GM12872 (cell line): ENCODE measurements at regions not wholly inside any gene's neighbourhood (a gene's known extent, or its start where the extent isn't known, plus 50 kb on each side); places are given as distances from the start of the nearest gene placed in this dataset.

Experiments
- CTCF ChIP-seq: IDR thresholded peaks from 3 replicates; pipeline ENCODE4 v1.5.1; 2011; ENCODE audit warnings: low read depth, mild to moderate bottlenecking, low read length, moderate library complexity; ENCODE audit not compliant: insufficient read depth

GRCh38 chr6:103036846-103037245, 1643.3 kb downstream of the GRIK2 start:
- no peak for TF ChIP-seq CTCF

- TF ChIP-seq CTCF: no peak
Measured at GRCh38 chr6:103027271-103027931, 1633.9 kb downstream of the GRIK2 start.

- no peak for TF ChIP-seq CTCF
Measured at GRCh38 chr6:103018426-103018825, 1624.9 kb downstream of the GRIK2 start.

GRCh38 chr6:103017878-103018277, 1624.4 kb downstream of the GRIK2 start:
- TF ChIP-seq CTCF: no peak

GRCh38 chr6:103011605-103012004, 1618.1 kb downstream of the GRIK2 start:
- no peak for TF ChIP-seq CTCF

- no peak for TF ChIP-seq CTCF
Measured at GRCh38 chr6:103002282-103002681, 1608.8 kb downstream of the GRIK2 start.

GRCh38 chr6:103001724-103002123, 1608.2 kb downstream of the GRIK2 start:
- no peak for TF ChIP-seq CTCF

- no peak for TF ChIP-seq CTCF
Measured at GRCh38 chr6:103000688-103001087, 1607.2 kb downstream of the GRIK2 start.
